NCI-H526 (cell line): ENCODE measurements at regions not wholly inside any gene's neighbourhood (a gene's known extent, or its start where the extent isn't known, plus 50 kb on each side); places are given as distances from the start of the nearest gene placed in this dataset.

ENCODE experiments used
- DNase-seq, 2 experiments: peaks; one replicate each; lab custom pipeline; 2025; lab: John Stamatoyannopoulos, UW

GRCh38 chr12:128057586-128057985 is 209.4 kb upstream of the TMEM132C start:
- no peak for DNase-seq

- no peak for DNase-seq
Measured at GRCh38 chr12:128059621-128060370, 207.2 kb upstream of the TMEM132C start.

- no peak for DNase-seq
Measured at GRCh38 chr12:128068211-128068610, 198.8 kb upstream of the TMEM132C start.

GRCh38 chr12:128069359-128069997 is 197.5 kb upstream of the TMEM132C start:
- peak; percentile 33 to 84 for DNase-seq

GRCh38 chr12:128073937-128074336 is 193.0 kb upstream of the TMEM132C start:
- no peak for DNase-seq

GRCh38 chr12:128075332-128075731 is 191.6 kb upstream of the TMEM132C start:
- no peak for DNase-seq

- no peak for DNase-seq
Measured at GRCh38 chr12:128076188-128076587, 190.8 kb upstream of the TMEM132C start.

GRCh38 chr12:128077211-128077916 is 189.6 kb upstream of the TMEM132C start:
- no peak for DNase-seq

- no peak for DNase-seq
Measured at GRCh38 chr12:128077917-128078298, 189.1 kb upstream of the TMEM132C start.

GRCh38 chr12:128078301-128078971 is 188.5 kb upstream of the TMEM132C start:
- DNase-seq: no peak

- no peak for DNase-seq
Measured at GRCh38 chr12:128079446-128079845, 187.5 kb upstream of the TMEM132C start.

GRCh38 chr12:128083132-128083729 is 183.7 kb upstream of the TMEM132C start:
- DNase-seq: no peak

GRCh38 chr12:128088926-128089325 is 178.0 kb upstream of the TMEM132C start:
- no peak for DNase-seq

- no peak for DNase-seq
Measured at GRCh38 chr12:128089961-128090360, 177.0 kb upstream of the TMEM132C start.

GRCh38 chr12:128091101-128091720 is 175.8 kb upstream of the TMEM132C start:
- no peak for DNase-seq

GRCh38 chr12:128091951-128092382 is 175.0 kb upstream of the TMEM132C start:
- DNase-seq: no peak

GRCh38 chr12:128098730-128099129 is 168.2 kb upstream of the TMEM132C start:
- DNase-seq: no peak

- DNase-seq: no peak
Measured at GRCh38 chr12:128103152-128103551, 163.8 kb upstream of the TMEM132C start.

GRCh38 chr12:128109236-128109635 is 157.7 kb upstream of the TMEM132C start:
- DNase-seq: no peak

- no peak for DNase-seq
Measured at GRCh38 chr12:128109636-128110035, 157.3 kb upstream of the TMEM132C start.

GRCh38 chr12:128111333-128111732 is 155.6 kb upstream of the TMEM132C start:
- no peak for DNase-seq

GRCh38 chr12:128111951-128112350 is 155.0 kb upstream of the TMEM132C start:
- DNase-seq: peak; percentile 70 to 79
